KG1 (cell line): ENCODE measurements at regions not wholly inside any gene's neighbourhood (a gene's known extent, or its start where the extent isn't known, plus 50 kb on each side); places are given as distances from the start of the nearest gene placed in this dataset.
"Not testable (repeated sequence)": the region's sequence is repeated elsewhere in the genome, so short reads cannot be mapped to it uniquely, and the experiment has no call there.

Source experiments
- DNase-seq: peaks from one replicate; lab custom pipeline; 2025; lab: John Stamatoyannopoulos, UW

GRCh38 chr4:28402751-28403150 is 1542.1 kb downstream of the STIM2 start:
- DNase-seq, result no peak

- no peak for DNase-seq
Observed at GRCh38 chr4:28421221-28421620, 1560.6 kb downstream of the STIM2 start.

GRCh38 chr4:28426251-28426650 is 1565.6 kb downstream of the STIM2 start:
- DNase-seq, result no peak

GRCh38 chr4:28427306-28428085 is 1566.9 kb downstream of the STIM2 start:
- no peak for DNase-seq

GRCh38 chr4:28432348-28433025 is 1571.8 kb downstream of the STIM2 start:
- no peak for DNase-seq

GRCh38 chr4:28435314-28435713 is 1574.7 kb downstream of the STIM2 start:
- DNase-seq, result no peak

GRCh38 chr4:28436191-28437080 is 1575.8 kb downstream of the STIM2 start:
- DNase-seq, result no peak

GRCh38 chr4:28443371-28443770 is 1582.7 kb downstream of the STIM2 start:
- DNase-seq, result no peak

GRCh38 chr4:28443801-28444412 is 1583.3 kb downstream of the STIM2 start:
- no peak for DNase-seq

- no peak for DNase-seq
Observed at GRCh38 chr4:28444886-28445496, 1584.3 kb downstream of the STIM2 start.

GRCh38 chr4:28449085-28449484 is 1588.4 kb downstream of the STIM2 start:
- DNase-seq, result no peak

- no peak for DNase-seq
Observed at GRCh38 chr4:28451346-28451745, 1590.7 kb downstream of the STIM2 start.

- DNase-seq, result no peak
Observed at GRCh38 chr4:28462766-28463700, 1602.4 kb downstream of the STIM2 start.

- no peak for DNase-seq
Observed at GRCh38 chr4:28464823-28465222, 1604.2 kb downstream of the STIM2 start.

- DNase-seq, result not testable (repeated sequence)
Observed at GRCh38 chr4:28466886-28467285, 1606.2 kb downstream of the STIM2 start.

GRCh38 chr4:28469387-28469786 is 1608.7 kb downstream of the STIM2 start:
- DNase-seq, result no peak

- no peak for DNase-seq
Observed at GRCh38 chr4:28469886-28470285, 1609.2 kb downstream of the STIM2 start.

GRCh38 chr4:28475381-28475780 is 1614.7 kb downstream of the STIM2 start:
- no peak for DNase-seq

GRCh38 chr4:28479666-28480065 is 1619.0 kb downstream of the STIM2 start:
- no peak for DNase-seq

- no peak for DNase-seq
Observed at GRCh38 chr4:28481565-28481964, 1620.9 kb downstream of the STIM2 start.
